K562 (cell line): ENCODE measurements at regions not wholly inside any gene's neighbourhood (a gene's known extent, or its start where the extent isn't known, plus 50 kb on each side); places are given as distances from the start of the nearest gene placed in this dataset.

Experiments used
- E2F5 ChIP-seq: sonication (generic); formaldehyde crosslinking; IDR thresholded peaks from 2 replicates; pipeline ENCODE4 v1.8.0; 2022; ENCODE audit warnings: mild to moderate bottlenecking, missing genetic modification reagents
- FOXA3 ChIP-seq, 2 experiments: fragments of 450-650 bp in 1 of 2; sonication (generic) in 1 of 2; formaldehyde crosslinking; IDR thresholded peaks in 1 of 2; conservative IDR thresholded peaks in 1 of 2; 2 replicates each; pipeline versions ENCODE4 v1.4.0 to v1.8.0; 2020 to 2022; ENCODE audit warnings: mild to moderate bottlenecking in 2 of 2, missing genetic modification reagents in 1 of 2
- HNRNPK ChIP-seq: fragments of 200-400 bp; formaldehyde crosslinking; IDR thresholded peaks from one replicate; pipeline ENCODE4 v1.6.1; 2018; ENCODE audit warnings: mild to moderate bottlenecking, low read depth, low read length; ENCODE audit not compliant: poor library complexity, severe bottlenecking
- JUNB ChIP-seq: fragments of 450-650 bp; formaldehyde crosslinking; conservative IDR thresholded peaks from 2 replicates; pipeline ENCODE4 v1.4.0; 2020; ENCODE audit warnings: mild to moderate bottlenecking
- NELFE ChIP-seq: IDR thresholded peaks from 2 replicates; pipeline ENCODE4 v1.6.1; 2011; ENCODE audit warnings: mild to moderate bottlenecking; ENCODE audit not compliant: insufficient read depth, insufficient read length
- RBM17 ChIP-seq: fragments of 200-400 bp; formaldehyde crosslinking; IDR thresholded peaks from 2 replicates; pipeline ENCODE4 v1.6.1; 2017; ENCODE audit warnings: low read depth, mild to moderate bottlenecking, low read length, borderline replicate concordance
- RERE ChIP-seq: sonication (generic); formaldehyde crosslinking; IDR thresholded peaks from 2 replicates; pipeline ENCODE4 v1.8.0; 2023; ENCODE audit warnings: missing genetic modification reagents, mild to moderate bottlenecking, borderline replicate concordance
- SAFB ChIP-seq: fragments of 200-400 bp; formaldehyde crosslinking; IDR thresholded peaks from 2 replicates; pipeline ENCODE4 v1.6.1; 2017; ENCODE audit warnings: low read depth, low read length, borderline replicate concordance
- SREBF2 ChIP-seq: sonication (generic); formaldehyde crosslinking; IDR thresholded peaks from 2 replicates; pipeline ENCODE4 v1.4.0; 2020; ENCODE audit warnings: mild to moderate bottlenecking, missing genetic modification reagents
- THRB ChIP-seq: fragments of 450-650 bp; formaldehyde crosslinking; conservative IDR thresholded peaks from 2 replicates; pipeline ENCODE4 v1.4.0; 2022; ENCODE audit warnings: mild to moderate bottlenecking, missing genetic modification characterization
- ZBTB5 ChIP-seq: fragments of 450-650 bp; IDR thresholded peaks from 2 replicates; pipeline ENCODE4 v1.6.1; 2017; ENCODE audit warnings: antibody characterized with exemption
- ZHX1 ChIP-seq: fragments of 150-350 bp; conservative IDR thresholded peaks from 2 replicates; pipeline ENCODE4 v1.6.1; 2014; ENCODE audit warnings: low read length
- ZZZ3 ChIP-seq: fragments of 450-650 bp; IDR thresholded peaks from 2 replicates; pipeline ENCODE4 v1.6.1; 2016; ENCODE audit warnings: antibody characterized with exemption, mild to moderate bottlenecking, moderate library complexity

GRCh38 chr6:90458353-90459224, 128.3 kb downstream of the MAP3K7 start (continued):
- no peak for TF ChIP-seq ZBTB5
- no peak for TF ChIP-seq FOXA3 (CRISPR knock-in tag; conservative IDR thresholded peaks at IDR 0.05 in 1 of 2, IDR thresholded peaks at IDR 0.05 in 1 of 2)
- no peak; the same call in 1 of the 2 replicates for TF ChIP-seq THRB
- no peak for TF ChIP-seq SAFB
- TF ChIP-seq NELFE, result no peak
- TF ChIP-seq ZZZ3, result no peak
- TF ChIP-seq HNRNPK, result no peak
- TF ChIP-seq RERE (CRISPR knock-in tag), result no peak
- no peak for TF ChIP-seq E2F5
- TF ChIP-seq SREBF2 (CRISPR knock-in tag), result no peak
- no peak for TF ChIP-seq RBM17
- no peak for TF ChIP-seq ZHX1
- TF ChIP-seq JUNB (CRISPR knock-in tag), result no peak
